Neural progenitor cell (in vitro differentiated cells): ENCODE measurements at regions not wholly inside any gene's neighbourhood (a gene's known extent, or its start where the extent isn't known, plus 50 kb on each side); places are given as distances from the start of the nearest gene placed in this dataset.

Experiments used
- DNase-seq: peaks from one replicate; pipeline ENCODE4 v3.0.0-alpha.2; 2016; ENCODE audit warnings: low spot score
- H2AFZ ChIP-seq: fragments of 200-600 bp; sonication (generic); replicated peaks from 2 replicates; pipeline ENCODE4 v1.6.1; 2016; ENCODE audit warnings: antibody characterized with exemption
- H3F3A ChIP-seq: fragments of 200-600 bp; sonication (generic); 2 replicates; pipeline ENCODE4 v1.6.1; 2016; ENCODE audit warnings: antibody characterized with exemption, low read depth
- H3K27ac ChIP-seq: fragments of 200-600 bp; sonication (generic); 2 replicates; pipeline ENCODE4 v1.5.1; 2016; ENCODE audit warnings: mild to moderate bottlenecking
- H3K27me3 ChIP-seq: fragments of 200-600 bp; sonication (generic); 2 replicates; pipeline ENCODE4 v1.6.1; 2016; ENCODE audit warnings: mild to moderate bottlenecking, moderate library complexity
- H3K36me3 ChIP-seq: fragments of 200-600 bp; sonication (generic); 2 replicates; pipeline ENCODE4 v1.5.1; 2016
- H3K4me1 ChIP-seq: fragments of 200-600 bp; sonication (generic); 2 replicates; pipeline ENCODE4 v1.6.1; 2016; ENCODE audit warnings: mixed run types
- H3K4me2 ChIP-seq: fragments of 200-600 bp; sonication (generic); 2 replicates; pipeline ENCODE4 v1.6.1; 2016
- H3K4me3 ChIP-seq: fragments of 200-600 bp; sonication (generic); 2 replicates; pipeline ENCODE4 v1.5.1; 2016
- H3K79me2 ChIP-seq: fragments of 200-600 bp; sonication (generic); 2 replicates; pipeline ENCODE4 v1.6.1; 2016; ENCODE audit warnings: low read depth
- H3K9ac ChIP-seq: fragments of 200-600 bp; sonication (generic); 2 replicates; pipeline ENCODE4 v1.6.1; 2016
- H3K9me3 ChIP-seq: fragments of 200-600 bp; sonication (generic); 2 replicates; pipeline ENCODE4 v1.5.1; 2016; ENCODE audit warnings: low read depth
- H4K20me1 ChIP-seq: fragments of 200-600 bp; sonication (generic); 2 replicates; pipeline ENCODE4 v1.6.1; 2016; ENCODE audit warnings: low read depth
- H3K27ac Mint-ChIP-seq: 3 replicates; pipeline ENCODE4 v1.8.0; 2021; ENCODE audit warnings: mixed read lengths
- H3K27me3 Mint-ChIP-seq: 2 replicates; pipeline ENCODE4 v1.8.0; 2022; ENCODE audit warnings: low read depth, mild to moderate bottlenecking, inconsistent platforms, moderate library complexity, mixed read lengths; ENCODE audit not compliant: insufficient read depth
- H3K36me3 Mint-ChIP-seq: 3 replicates; pipeline ENCODE4 v1.8.0; 2021; ENCODE audit warnings: mixed read lengths
- H3K4me1 Mint-ChIP-seq: 3 replicates; pipeline ENCODE4 v1.8.0; 2021; ENCODE audit warnings: mixed read lengths
- H3K4me3 Mint-ChIP-seq: 3 replicates; pipeline ENCODE4 v1.8.0; 2021; ENCODE audit warnings: mild to moderate bottlenecking, moderate library complexity, mixed read lengths
- H3K9me3 Mint-ChIP-seq: 3 replicates; pipeline ENCODE4 v1.8.0; 2020; ENCODE audit warnings: mixed read lengths
- EZH2 ChIP-seq: fragments of 200-600 bp; sonication (generic); IDR thresholded peaks from 2 replicates; pipeline ENCODE4 v1.6.1; 2017; ENCODE audit warnings: antibody characterized with exemption, mild to moderate bottlenecking, moderate library complexity
- EZH2phosphoT487 ChIP-seq: fragments of 200-600 bp; sonication (generic); IDR thresholded peaks from 2 replicates; pipeline ENCODE4 v1.6.1; 2017; ENCODE audit warnings: antibody characterized with exemption
- TF ChIP-seq, protein P1 (sequence below): fragments of 200-600 bp; sonication (generic); IDR thresholded peaks from 2 replicates; pipeline ENCODE4 v1.5.1; 2017; ENCODE audit warnings: antibody characterized with exemption, mild to moderate bottlenecking

DNA sequence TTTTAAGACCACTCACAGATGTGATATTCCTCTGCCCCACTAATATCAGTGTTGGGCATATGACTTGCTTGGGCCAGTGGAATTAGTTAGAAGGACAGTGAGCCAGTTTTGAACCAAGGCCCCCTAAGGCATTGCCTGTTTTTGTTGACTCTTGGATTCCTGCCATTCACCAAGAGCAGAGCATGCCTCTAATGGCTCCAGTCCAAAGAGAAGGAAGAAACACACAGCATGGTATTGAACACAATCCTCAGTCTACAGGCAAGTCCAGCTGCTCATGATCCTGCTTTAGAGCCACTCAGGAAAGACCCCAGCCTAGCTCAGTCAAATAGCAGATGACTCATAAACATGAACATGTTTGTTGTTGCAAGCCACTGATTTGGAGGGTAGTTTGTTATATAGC is 1201.5 kb downstream of the BCL11B start:
- H3K27ac Mint-ChIP-seq = no peak overlapping the region
- Histone ChIP-seq H3K36me3 (no peaks in the 10 kb centered on the region), H3K9ac (no peak overlapping the region), H3K4me2 (no peak overlapping the region), H3K4me1 (peaks cover 12% of the 10 kb centered on the region), H3K79me2 (no peaks in the 10 kb centered on the region), H2AFZ (no peak overlapping the region), H4K20me1 (no peaks in the 10 kb centered on the region), H3K4me3 (no peak overlapping the region), H3F3A (no peaks in the 10 kb centered on the region), H3K9me3 (no peaks in the 10 kb centered on the region), H3K27me3 (no peaks in the 10 kb centered on the region), H3K27ac (no peak overlapping the region)
- no peak for DNase-seq
- no peaks in the 10 kb centered on the region for H3K36me3 Mint-ChIP-seq
- H3K4me1 Mint-ChIP-seq = peaks cover 13% of the 10 kb centered on the region
- no peaks in the 10 kb centered on the region for H3K9me3 Mint-ChIP-seq
- H3K4me3 Mint-ChIP-seq = no peak overlapping the region
- peaks cover 2% of the 10 kb centered on the region for H3K27me3 Mint-ChIP-seq
- TF ChIP-seq, protein P1, sequence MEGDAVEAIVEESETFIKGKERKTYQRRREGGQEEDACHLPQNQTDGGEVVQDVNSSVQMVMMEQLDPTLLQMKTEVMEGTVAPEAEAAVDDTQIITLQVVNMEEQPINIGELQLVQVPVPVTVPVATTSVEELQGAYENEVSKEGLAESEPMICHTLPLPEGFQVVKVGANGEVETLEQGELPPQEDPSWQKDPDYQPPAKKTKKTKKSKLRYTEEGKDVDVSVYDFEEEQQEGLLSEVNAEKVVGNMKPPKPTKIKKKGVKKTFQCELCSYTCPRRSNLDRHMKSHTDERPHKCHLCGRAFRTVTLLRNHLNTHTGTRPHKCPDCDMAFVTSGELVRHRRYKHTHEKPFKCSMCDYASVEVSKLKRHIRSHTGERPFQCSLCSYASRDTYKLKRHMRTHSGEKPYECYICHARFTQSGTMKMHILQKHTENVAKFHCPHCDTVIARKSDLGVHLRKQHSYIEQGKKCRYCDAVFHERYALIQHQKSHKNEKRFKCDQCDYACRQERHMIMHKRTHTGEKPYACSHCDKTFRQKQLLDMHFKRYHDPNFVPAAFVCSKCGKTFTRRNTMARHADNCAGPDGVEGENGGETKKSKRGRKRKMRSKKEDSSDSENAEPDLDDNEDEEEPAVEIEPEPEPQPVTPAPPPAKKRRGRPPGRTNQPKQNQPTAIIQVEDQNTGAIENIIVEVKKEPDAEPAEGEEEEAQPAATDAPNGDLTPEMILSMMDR = no peak
- TF ChIP-seq EZH2 (no peak), EZH2phosphoT487 (no peak)

DNA sequence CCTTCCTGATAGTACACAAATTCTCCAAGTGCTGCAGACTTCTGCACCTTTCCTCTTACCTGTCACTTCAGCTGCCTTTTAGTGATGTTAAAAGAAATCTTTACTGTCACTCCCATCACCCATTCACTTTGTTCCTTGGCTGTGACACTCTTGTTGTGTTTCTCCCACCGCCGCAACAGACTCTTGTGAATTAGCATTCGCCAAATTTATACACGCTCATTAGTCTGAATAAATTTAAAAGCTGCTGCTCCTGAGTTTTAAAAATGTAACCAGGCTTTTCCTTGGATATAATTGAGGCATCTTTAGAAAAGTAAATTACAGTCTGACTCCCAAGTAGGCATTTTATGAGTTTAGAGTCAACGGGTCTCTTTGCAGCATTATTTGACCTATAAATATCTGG is 1197.9 kb downstream of the BCL11B start:
- no peaks in the 10 kb centered on the region for H3K36me3 ChIP-seq
- H3K4me2 ChIP-seq = no peak overlapping the region
- no peaks in the 10 kb centered on the region for H3K9me3 Mint-ChIP-seq
- no peak overlapping the region for H3K4me3 Mint-ChIP-seq
- TF ChIP-seq EZH2 = no peak
- TF ChIP-seq, protein P1 = no peak
- TF ChIP-seq EZH2phosphoT487 = no peak
- DNase-seq = no peak
- H3K4me1 Mint-ChIP-seq = peaks cover 13% of the 10 kb centered on the region
- H3K27ac Mint-ChIP-seq = no peak overlapping the region
- H3K27ac ChIP-seq = no peak overlapping the region
- H3K27me3 Mint-ChIP-seq = peaks cover 3% of the 10 kb centered on the region
- no peaks in the 10 kb centered on the region for H3K27me3 ChIP-seq
- H3K36me3 Mint-ChIP-seq = no peaks in the 10 kb centered on the region
- no peak overlapping the region for H3K4me3 ChIP-seq
- no peaks in the 10 kb centered on the region for H4K20me1 ChIP-seq
- H2AFZ ChIP-seq = no peak overlapping the region
- no peak overlapping the region for H3K9ac ChIP-seq
- H3K4me1 ChIP-seq = peaks cover 12% of the 10 kb centered on the region
- H3K79me2 ChIP-seq = no peaks in the 10 kb centered on the region
- no peaks in the 10 kb centered on the region for H3F3A ChIP-seq
- no peaks in the 10 kb centered on the region for H3K9me3 ChIP-seq

DNA sequence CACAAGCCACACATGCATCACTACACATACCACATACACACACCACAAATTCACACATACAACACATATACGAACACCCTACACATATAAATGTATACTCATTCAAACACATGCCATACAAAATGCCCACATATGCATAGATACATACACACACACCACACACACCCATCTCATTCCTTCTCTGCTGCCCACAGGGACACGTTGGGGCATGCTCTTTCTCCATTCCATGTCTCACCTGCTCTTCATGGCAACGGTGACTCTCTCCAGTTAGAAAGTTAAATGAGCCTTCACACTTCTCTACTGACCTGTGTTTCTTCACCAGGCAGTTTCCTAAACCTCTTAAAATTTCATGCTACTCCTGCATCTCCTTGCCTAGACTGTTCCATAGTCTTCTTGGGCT is 1194.8 kb downstream of the BCL11B start:
- H3K36me3 Mint-ChIP-seq = no peaks in the 10 kb centered on the region
- H3K27ac Mint-ChIP-seq = no peak overlapping the region
- H3K9me3 Mint-ChIP-seq = no peaks in the 10 kb centered on the region
- Histone ChIP-seq H3F3A (peaks cover 2% of the 10 kb centered on the region), H3K36me3 (no peaks in the 10 kb centered on the region), H3K27ac (no peak overlapping the region), H3K27me3 (no peaks in the 10 kb centered on the region), H3K9me3 (no peaks in the 10 kb centered on the region), H3K4me2 (no peak overlapping the region), H3K4me3 (no peak overlapping the region), H2AFZ (no peak overlapping the region), H3K79me2 (no peaks in the 10 kb centered on the region), H4K20me1 (no peaks in the 10 kb centered on the region), H3K4me1 (peaks cover 4% of the 10 kb centered on the region), H3K9ac (no peak overlapping the region)
- DNase-seq = no peak
- H3K27me3 Mint-ChIP-seq = peaks cover 5% of the 10 kb centered on the region
- H3K4me1 Mint-ChIP-seq = peaks cover 3% of the 10 kb centered on the region
- TF ChIP-seq, protein P1 = no peak
- TF ChIP-seq EZH2 = no peak
- H3K4me3 Mint-ChIP-seq = no peak overlapping the region

DNA sequence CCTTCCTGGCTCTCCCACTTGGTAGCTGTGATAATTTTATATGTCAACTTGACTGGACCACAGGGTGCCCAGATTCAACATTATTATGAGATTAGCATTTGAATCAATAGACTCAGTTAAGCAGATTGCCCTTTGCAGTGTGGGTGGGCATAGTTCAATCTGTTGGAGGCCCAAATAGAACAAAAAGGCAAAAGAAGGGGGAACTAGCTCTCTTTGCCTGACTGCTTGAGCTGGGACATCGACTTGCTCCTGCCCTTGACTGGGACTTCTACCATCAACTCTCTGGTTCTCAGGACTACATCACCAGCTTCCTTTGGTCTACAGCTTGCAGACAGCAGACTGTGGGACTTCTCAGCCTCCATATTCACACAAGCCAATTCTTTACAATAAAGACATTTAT is 1189.2 kb downstream of the BCL11B start:
- TF ChIP-seq EZH2 = no peak
- TF ChIP-seq, protein P1 = no peak
- no peak for TF ChIP-seq EZH2phosphoT487
- Mint-ChIP-seq H3K27me3 (peaks cover 4% of the 10 kb centered on the region), H3K4me3 (no peak overlapping the region), H3K27ac (no peak overlapping the region), H3K36me3 (no peaks in the 10 kb centered on the region), H3K9me3 (peaks cover 4% of the 10 kb centered on the region), H3K4me1 (peaks cover 15% of the 10 kb centered on the region)
- H3K9ac ChIP-seq = no peak overlapping the region
- H3K27me3 ChIP-seq = no peaks in the 10 kb centered on the region
- H2AFZ ChIP-seq = no peak overlapping the region
- H3K4me1 ChIP-seq = peaks cover 7% of the 10 kb centered on the region
- H3K4me3 ChIP-seq = no peak overlapping the region
- H3K79me2 ChIP-seq = no peaks in the 10 kb centered on the region
- no peaks in the 10 kb centered on the region for H4K20me1 ChIP-seq
- no peak overlapping the region for H3K4me2 ChIP-seq
- peak; percentile 14 for DNase-seq
- no peak overlapping the region for H3K27ac ChIP-seq
- H3F3A ChIP-seq = peaks cover 6% of the 10 kb centered on the region
- no peaks in the 10 kb centered on the region for H3K36me3 ChIP-seq
- H3K9me3 ChIP-seq = no peaks in the 10 kb centered on the region
